A549 (cell line): ENCODE measurements at regions not wholly inside any gene's neighbourhood (a gene's known extent, or its start where the extent isn't known, plus 50 kb on each side); places are given as distances from the start of the nearest gene placed in this dataset.

Experiments used
- ATAC-seq, 2 experiments: fragments of 200-7000 bp in 1 of 2; fragments of >200 bp in 1 of 2; cut with Nextera tagmentation in 1 of 2; cut with Tn5 transposase in 1 of 2; 3 replicates each; pipeline versions ENCODE4 v1.8.0 to v1.9.1; 2018 to 2020; ENCODE audit warnings: mild to moderate bottlenecking in 1 of 2, moderate library complexity in 1 of 2
- CTCF ChIA-PET: fragments of 300-600 bp; sonication (Branson Sonifier 250); formaldehyde crosslinking; extraction: SDS; loops from one replicate; lab custom pipeline; 2021; ENCODE audit warnings: antibody characterized with exemption, inconsistent platforms; lab: Yijun Ruan, JAX
- POLR2A ChIA-PET: fragments of 350-600 bp; formaldehyde crosslinking; extraction: SDS; loops from one replicate; lab custom pipeline; 2021; ENCODE audit warnings: antibody characterized with exemption, inconsistent platforms; lab: Yijun Ruan, JAX
- DNase-seq, 2 experiments: peaks; one replicate each; pipeline versions ENCODE4 v3.0.0 to v3.0.0-alpha.2; 2011 to 2016; ENCODE audit warnings: low read depth in 1 of 2, low spot score in 1 of 2
- FAIRE-seq: peaks from 2 replicates; lab custom pipeline; 2011; peaks lifted over from hg19 to GRCh38; lab: Jason Lieb, UNC
- H3K27ac ChIP-seq, 2 experiments: fragments of >200 bp; sonication (Bioruptor Twin); formaldehyde crosslinking; 3 replicates each; pipeline ENCODE4 v1.5.1; 2016 to 2017
- H3K4me1 ChIP-seq: fragments of >200 bp; sonication (Bioruptor Twin); formaldehyde crosslinking; 3 replicates; pipeline ENCODE4 v1.6.1; 2016
- H3K4me2 ChIP-seq: fragments of >200 bp; sonication (Bioruptor Twin); formaldehyde crosslinking; 3 replicates; pipeline ENCODE4 v1.6.1; 2016
- H3K4me3 ChIP-seq: fragments of >200 bp; sonication (Bioruptor Twin); formaldehyde crosslinking; 3 replicates; pipeline ENCODE4 v1.5.1; 2016
- H3K9me3 ChIP-seq: fragments of >200 bp; sonication (Bioruptor Twin); formaldehyde crosslinking; 3 replicates; pipeline ENCODE4 v1.6.1; 2016
- BHLHE40 ChIP-seq: IDR thresholded peaks from 2 replicates; pipeline ENCODE4 v1.6.1; 2012; ENCODE audit warnings: low read depth, low read length, inconsistent platforms
- CHD4 ChIP-seq: fragments of 200-600 bp; sonication (generic); IDR thresholded peaks from 2 replicates; pipeline ENCODE4 v1.6.1; 2016; ENCODE audit warnings: antibody characterized with exemption, mild to moderate bottlenecking, borderline replicate concordance
- E2F6 ChIP-seq: IDR thresholded peaks from 2 replicates; pipeline ENCODE4 v1.6.1; 2012; ENCODE audit warnings: low read depth, borderline replicate concordance
- EHMT2 ChIP-seq: fragments of 200-600 bp; sonication (generic); IDR thresholded peaks from 2 replicates; pipeline ENCODE4 v1.6.1; 2016; ENCODE audit warnings: antibody characterized with exemption, low read depth, mild to moderate bottlenecking, moderate library complexity
- ESRRA ChIP-seq: fragments of 150-350 bp; IDR thresholded peaks from 2 replicates; pipeline ENCODE4 v1.6.1; 2014; ENCODE audit warnings: mild to moderate bottlenecking, low read length, borderline replicate concordance
- FOSB ChIP-seq: fragments of 250-450 bp; sonication (Bioruptor Pico); IDR thresholded peaks from 2 replicates; pipeline ENCODE4 v1.5.0; 2020; ENCODE audit warnings: mild to moderate bottlenecking, moderate library complexity
- GATA3 ChIP-seq: IDR thresholded peaks from 2 replicates; pipeline ENCODE4 v1.6.1; 2012; ENCODE audit warnings: borderline replicate concordance
- HDAC2 ChIP-seq: fragments of 200-600 bp; sonication (generic); IDR thresholded peaks from 2 replicates; pipeline ENCODE4 v1.6.1; 2016
- HOXB13 ChIP-seq: fragments of 250-450 bp; sonication (Bioruptor Pico); IDR thresholded peaks from 2 replicates; pipeline ENCODE4 v1.5.0; 2020; ENCODE audit warnings: low read depth, mild to moderate bottlenecking, moderate library complexity
- JUN ChIP-seq, 2 experiments: fragments of >200 bp; sonication (Bioruptor Twin); formaldehyde crosslinking; IDR thresholded peaks; 2 replicates in 1 of 2; 3 replicates in 1 of 2; pipeline ENCODE4 v1.6.1; 2016 to 2017
- KDM1A ChIP-seq: fragments of 200-600 bp; sonication (generic); IDR thresholded peaks from 2 replicates; pipeline ENCODE4 v1.6.1; 2016; ENCODE audit warnings: low read depth, mild to moderate bottlenecking
- MYC ChIP-seq: IDR thresholded peaks from 2 replicates; pipeline ENCODE4 v1.6.1; 2012; ENCODE audit warnings: mild to moderate bottlenecking, inconsistent platforms, low read length, improper control_type of control experiment, borderline replicate concordance
- NFE2L2 ChIP-seq: fragments of 150-350 bp; conservative IDR thresholded peaks from 2 replicates; pipeline ENCODE4 v1.6.1; 2014; ENCODE audit warnings: low read length
- PBX3 ChIP-seq: IDR thresholded peaks from 2 replicates; pipeline ENCODE4 v1.6.1; 2012
- PHF8 ChIP-seq: fragments of 200-600 bp; sonication (generic); IDR thresholded peaks from 2 replicates; pipeline ENCODE4 v1.6.1; 2016; ENCODE audit warnings: low read depth, mild to moderate bottlenecking, antibody characterized with exemption, moderate library complexity, borderline replicate concordance
- POLR2AphosphoS2 ChIP-seq: conservative IDR thresholded peaks from 2 replicates; pipeline ENCODE4 v1.6.1; 2012; ENCODE audit warnings: low read length, improper control_type of control experiment, inconsistent platforms
- RAD21 ChIP-seq, 2 experiments: fragments of >200 bp in 1 of 2; sonication (Bioruptor Twin) in 1 of 2; formaldehyde crosslinking in 1 of 2; IDR thresholded peaks in 1 of 2; conservative IDR thresholded peaks in 1 of 2; 2 replicates in 1 of 2; 3 replicates in 1 of 2; pipeline ENCODE4 v1.6.1; 2012 to 2018; ENCODE audit warnings: inconsistent platforms in 1 of 2
- RARB ChIP-seq: fragments of 250-450 bp; sonication (Bioruptor Pico); IDR thresholded peaks from 2 replicates; pipeline ENCODE4 v1.8.0; 2021; ENCODE audit warnings: mild to moderate bottlenecking, moderate library complexity
- RCOR1 ChIP-seq: fragments of 150-350 bp; IDR thresholded peaks from 2 replicates; pipeline ENCODE4 v1.6.1; 2014; ENCODE audit warnings: antibody characterized with exemption, low read length, low read depth
- RNF2 ChIP-seq: fragments of 200-600 bp; sonication (generic); IDR thresholded peaks from 2 replicates; pipeline ENCODE4 v1.6.1; 2016; ENCODE audit warnings: low read depth, mild to moderate bottlenecking, antibody characterized with exemption, moderate library complexity, borderline replicate concordance
- SREBF2 ChIP-seq: fragments of 450-650 bp; IDR thresholded peaks from 2 replicates; pipeline ENCODE4 v1.6.1; 2014; ENCODE audit warnings: mild to moderate bottlenecking, moderate library complexity
- TFCP2L1 ChIP-seq: fragments of 250-450 bp; sonication (Bioruptor Pico); IDR thresholded peaks from 2 replicates; pipeline ENCODE4 v1.5.0; 2021; ENCODE audit warnings: mild to moderate bottlenecking
- TP53 ChIP-seq: fragments of 250-450 bp; sonication (Bioruptor Pico); IDR thresholded peaks from 2 replicates; pipeline ENCODE4 v1.5.0; 2021; ENCODE audit warnings: mild to moderate bottlenecking, moderate library complexity
- USF2 ChIP-seq: fragments of 450-650 bp; IDR thresholded peaks from 2 replicates; pipeline ENCODE4 v1.6.1; 2014; ENCODE audit warnings: antibody characterized with exemption
- ZC3H11A ChIP-seq: fragments of 450-650 bp; IDR thresholded peaks from 2 replicates; pipeline ENCODE4 v1.6.1; 2014; ENCODE audit warnings: antibody characterized with exemption, mild to moderate bottlenecking
- ZFP36 ChIP-seq: fragments of 450-650 bp; IDR thresholded peaks from 2 replicates; pipeline ENCODE4 v1.6.1; 2014; ENCODE audit warnings: borderline replicate concordance; ENCODE audit not compliant: partially characterized antibody
- ZSCAN20 ChIP-seq: fragments of 250-450 bp; sonication (Bioruptor Pico); IDR thresholded peaks from 2 replicates; pipeline ENCODE4 v1.8.0; 2022; ENCODE audit warnings: mild to moderate bottlenecking, moderate library complexity
- WGBS: methylation state at CpG from one replicate; pipeline ENCODE4 v1.1.6; 2017; ENCODE audit errors: missing lambda C conversion rate; 5-methylcytosine and 5-hydroxymethylcytosine counted together
- TF ChIP-seq, protein P1 (sequence below): IDR thresholded peaks from 2 replicates; pipeline ENCODE4 v1.6.1; 2012
- TF ChIP-seq, protein P2 (sequence below): fragments of 150-350 bp; IDR thresholded peaks from 2 replicates; pipeline ENCODE4 v1.6.1; 2014; ENCODE audit warnings: low read depth, mild to moderate bottlenecking, low read length

GRCh38 chr12:118682656-118683055 lies 298.7 kb upstream of the SRRM4 start:
- no peaks in the 10 kb centered on the region for H3K4me1 ChIP-seq
- H3K27ac ChIP-seq = no peak overlapping the region
- no peak overlapping the region for H3K4me3 ChIP-seq
- WGBS = 6% methylated on average over 3 of the region's 3 CpGs
- CTCF ChIA-PET = interaction anchor here (0.6 to 1.5 kb wide), 2 partner anchors 14 to 1461 kb away, joined by 3 to 5 read pairs; no protein-coding TSS in a partner anchor
- POLR2A ChIA-PET = no interaction called here
- TF ChIP-seq GATA3 = no peak
- no peak for TF ChIP-seq SREBF2
- TF ChIP-seq POLR2AphosphoS2 = no peak
- TF ChIP-seq CHD4 = no peak
- no peak for TF ChIP-seq RARB
- no peak overlapping the region for H3K4me2 ChIP-seq
- DNase-seq = no peak
- H3K9me3 ChIP-seq = no peaks in the 10 kb centered on the region
- FAIRE-seq = no peak
- ATAC-seq = no peak

DNA sequence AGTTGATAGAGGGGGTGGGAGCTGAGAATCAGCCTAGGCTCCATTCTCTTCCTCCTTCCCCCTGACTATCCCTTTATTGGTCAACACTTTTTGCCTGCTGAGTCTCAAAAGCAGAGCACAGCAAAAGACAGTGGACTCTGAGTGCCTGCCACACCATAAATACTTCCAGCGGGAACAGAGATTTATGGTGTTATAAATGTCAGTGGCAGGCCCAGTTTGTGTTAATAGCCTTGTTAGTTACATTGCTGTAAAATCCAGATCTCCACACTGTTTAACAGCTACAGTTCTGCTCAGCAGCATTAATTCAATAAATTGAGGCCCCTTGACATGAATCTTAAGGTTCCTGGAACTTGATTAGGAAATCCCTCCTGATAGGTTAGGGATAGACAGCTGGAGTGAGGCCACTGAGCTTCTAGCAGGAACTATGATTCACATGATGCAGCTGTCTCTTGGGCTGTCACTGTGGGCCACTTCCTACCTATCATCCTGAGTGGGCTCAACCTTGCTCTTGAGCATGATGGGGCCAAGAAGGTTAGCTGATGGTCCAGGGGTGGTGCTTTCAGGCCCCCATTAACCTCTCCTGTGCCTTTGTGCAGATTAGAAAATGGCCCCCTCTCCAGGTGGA lies 295.2 kb upstream of the SRRM4 start:
- POLR2A ChIA-PET = no interaction called here
- FAIRE-seq = no peak

DNA sequence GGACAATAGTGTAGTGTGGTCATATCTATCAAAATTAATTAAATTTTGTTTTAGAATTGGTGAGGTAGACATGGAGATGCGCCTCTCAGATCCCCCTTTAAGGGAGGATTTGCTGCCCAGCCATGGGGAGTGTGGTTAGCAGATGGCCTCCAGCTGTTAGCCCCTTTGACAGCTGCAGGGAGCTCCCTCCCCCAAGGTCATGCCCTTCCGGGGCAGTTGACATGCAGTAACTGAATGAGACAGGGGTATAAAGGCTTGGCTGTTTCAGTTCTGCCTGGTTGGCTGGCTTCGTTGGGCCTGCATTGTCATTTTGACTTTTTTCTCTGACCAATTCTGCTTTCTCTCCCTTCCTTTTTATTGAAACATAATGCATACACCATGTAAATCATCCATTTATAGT lies 291.5 kb upstream of the SRRM4 start:
- FAIRE-seq (no peak), DNase-seq (no peak), ATAC-seq (no peak)
- TF ChIP-seq TP53 (no peak), KDM1A (no peak), PHF8 (no peak), EHMT2 (no peak), TFCP2L1 (CRISPR knock-in tag) (no peak), E2F6 (no peak), MYC (no peak), HOXB13 (CRISPR knock-in tag) (no peak), FOSB (no peak), RNF2 (no peak), RAD21 (conservative IDR thresholded peaks at IDR 0.05 in 1 of 2, IDR thresholded peaks at IDR 0.05 in 1 of 2) (no peak), PBX3 (no peak), BHLHE40 (no peak), RCOR1 (no peak)
- TF ChIP-seq, protein P1, sequence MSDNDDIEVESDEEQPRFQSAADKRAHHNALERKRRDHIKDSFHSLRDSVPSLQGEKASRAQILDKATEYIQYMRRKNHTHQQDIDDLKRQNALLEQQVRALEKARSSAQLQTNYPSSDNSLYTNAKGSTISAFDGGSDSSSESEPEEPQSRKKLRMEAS = no peak
- H3K4me3 ChIP-seq = no peak overlapping the region
- POLR2A ChIA-PET = no interaction called here
- CTCF ChIA-PET = no interaction called here
- no peaks in the 10 kb centered on the region for H3K4me1 ChIP-seq
- WGBS = 2% methylated on average over 3 of the region's 3 CpGs
- no peaks in the 10 kb centered on the region for H3K9me3 ChIP-seq
- no peak overlapping the region for H3K4me2 ChIP-seq
- no peak overlapping the region for H3K27ac ChIP-seq

More for the DNA sequence above, 295.2 kb upstream of the SRRM4 start:
- no peak for ATAC-seq
- Histone ChIP-seq H3K9me3 (no peaks in the 10 kb centered on the region), H3K27ac (no peak overlapping the region), H3K4me1 (no peaks in the 10 kb centered on the region), H3K4me2 (no peak overlapping the region), H3K4me3 (no peak overlapping the region)
- DNase-seq = no peak
- TF ChIP-seq BHLHE40 (no peak), JUN (IDR thresholded peaks at IDR 0.05) (no peak), RNF2 (no peak), RCOR1 (no peak), ZFP36 (no peak), NFE2L2 (no peak), ESRRA (no peak), USF2 (no peak), ZSCAN20 (CRISPR knock-in tag) (no peak), HDAC2 (no peak), ZC3H11A (no peak), RAD21 (conservative IDR thresholded peaks at IDR 0.05 in 1 of 2, IDR thresholded peaks at IDR 0.05 in 1 of 2) (no peak)
- TF ChIP-seq, protein P2, sequence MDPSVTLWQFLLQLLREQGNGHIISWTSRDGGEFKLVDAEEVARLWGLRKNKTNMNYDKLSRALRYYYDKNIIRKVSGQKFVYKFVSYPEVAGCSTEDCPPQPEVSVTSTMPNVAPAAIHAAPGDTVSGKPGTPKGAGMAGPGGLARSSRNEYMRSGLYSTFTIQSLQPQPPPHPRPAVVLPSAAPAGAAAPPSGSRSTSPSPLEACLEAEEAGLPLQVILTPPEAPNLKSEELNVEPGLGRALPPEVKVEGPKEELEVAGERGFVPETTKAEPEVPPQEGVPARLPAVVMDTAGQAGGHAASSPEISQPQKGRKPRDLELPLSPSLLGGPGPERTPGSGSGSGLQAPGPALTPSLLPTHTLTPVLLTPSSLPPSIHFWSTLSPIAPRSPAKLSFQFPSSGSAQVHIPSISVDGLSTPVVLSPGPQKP = no peak
- TF ChIP-seq, protein P1 = no peak
- CTCF ChIA-PET = no interaction called here
- 0% methylated on average over 1 of the region's 1 CpG for WGBS
